Left renal cortex interstitium (tissue), 4 donors: ENCODE measurements at regions not wholly inside any gene's neighbourhood (a gene's known extent, or its start where the extent isn't known, plus 50 kb on each side); places are given as distances from the start of the nearest gene placed in this dataset.
"Not testable (repeated sequence)": the region's sequence is repeated elsewhere in the genome, so short reads cannot be mapped to it uniquely, and the experiment has no call there.

Experiments used
- DNase-seq, 4 donors: peaks; one replicate each; pipeline ENCODE4 v3.0.0-alpha.2; 2013; ENCODE audit warnings: low read depth in 4 of 4, low spot score in 2 of 4, missing footprints in 1 of 4

DNA sequence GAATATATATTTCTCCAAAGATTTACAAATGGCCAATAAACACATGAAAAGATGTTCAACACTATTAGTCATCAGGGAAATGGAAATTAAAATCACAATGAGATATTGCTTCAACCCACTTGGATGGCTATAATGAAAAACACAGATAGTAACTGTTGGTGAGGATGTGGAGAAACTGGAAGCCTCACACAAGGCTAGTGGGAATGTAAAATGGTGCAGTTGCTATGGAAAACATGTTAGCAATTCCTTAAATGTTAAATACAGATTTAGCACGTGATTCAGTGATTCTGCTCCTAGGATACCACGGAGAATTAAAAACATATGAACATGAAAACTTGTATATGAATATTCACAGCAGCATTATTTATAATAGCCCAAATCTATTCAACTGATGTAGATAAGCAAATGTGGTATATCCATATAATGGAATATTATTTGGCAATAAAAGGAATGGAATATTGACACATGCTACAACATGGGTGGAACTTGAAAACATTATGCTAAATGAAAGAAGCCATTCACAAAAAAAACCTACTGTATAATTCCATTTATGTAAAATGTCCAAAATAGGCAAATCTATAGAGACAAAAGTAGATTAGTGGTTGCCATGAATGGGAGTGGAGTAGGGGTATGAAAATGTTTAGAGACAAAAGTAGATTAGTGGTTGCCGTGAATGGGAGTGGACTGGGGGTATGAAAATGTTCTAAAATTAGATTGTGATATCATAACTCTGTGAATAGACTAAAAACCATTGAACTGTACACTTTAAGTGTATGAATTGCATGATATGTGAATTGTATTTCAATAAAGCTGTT lies 227.1 kb upstream of the DDHD1 start:
- no peak for DNase-seq

DNA sequence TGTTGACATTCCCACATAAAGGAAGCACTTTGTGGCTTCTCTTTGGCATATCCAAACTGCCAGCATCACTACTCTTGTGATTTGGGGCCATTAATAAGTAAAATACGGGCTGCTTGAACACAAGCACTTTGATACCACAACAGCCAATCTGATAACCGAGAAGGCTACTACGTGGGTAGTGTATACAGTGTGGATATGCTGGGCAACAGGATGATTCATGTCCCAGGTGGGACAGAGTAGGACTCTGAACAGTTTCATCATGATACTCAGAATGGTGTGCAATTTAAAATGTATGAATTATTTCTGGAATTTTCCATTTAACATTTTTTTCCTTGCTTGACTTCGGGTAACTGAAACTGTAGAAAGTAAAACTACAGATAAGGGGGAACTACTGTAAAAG lies 225.0 kb upstream of the DDHD1 start:
- DNase-seq: no peak

DNA sequence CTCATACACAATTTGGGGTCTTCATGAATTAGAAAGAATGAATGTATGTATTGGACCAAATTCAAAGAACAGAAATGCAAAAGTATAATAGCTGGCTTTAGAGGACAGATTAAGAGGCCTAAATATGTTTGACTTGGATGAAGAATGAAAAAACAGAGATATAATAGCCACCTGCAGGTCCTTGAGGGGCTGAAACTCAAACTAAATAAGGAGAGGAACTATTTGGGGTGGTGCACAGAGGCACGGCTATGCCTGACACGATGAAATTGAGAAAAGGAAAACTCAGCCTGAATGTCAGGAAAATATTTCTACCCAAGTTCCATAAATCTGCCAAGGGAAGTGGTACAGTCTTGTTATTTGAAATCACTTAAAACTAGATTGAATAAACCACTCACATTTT lies 222.9 kb upstream of the DDHD1 start:
- DNase-seq: no peak

DNA sequence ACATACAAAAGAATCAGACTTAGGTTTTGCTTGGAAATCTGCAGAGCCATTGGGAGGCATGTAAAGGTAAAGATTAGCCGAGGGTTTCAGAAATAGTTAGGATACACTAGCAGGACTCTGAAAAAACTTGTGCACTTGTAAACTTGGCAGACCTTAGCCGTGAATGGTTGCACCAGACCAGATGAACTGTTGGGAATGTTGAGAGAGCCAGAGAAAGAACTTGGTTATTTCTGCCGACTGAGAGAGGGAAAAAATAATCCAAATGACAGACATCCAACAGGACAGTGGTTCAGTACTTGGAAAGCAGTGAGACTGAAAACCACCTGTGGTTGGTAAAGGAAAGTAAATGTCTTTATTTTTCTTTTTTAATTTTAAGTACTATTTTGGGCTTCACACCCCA lies 222.5 kb upstream of the DDHD1 start:
- DNase-seq: no peak

DNA sequence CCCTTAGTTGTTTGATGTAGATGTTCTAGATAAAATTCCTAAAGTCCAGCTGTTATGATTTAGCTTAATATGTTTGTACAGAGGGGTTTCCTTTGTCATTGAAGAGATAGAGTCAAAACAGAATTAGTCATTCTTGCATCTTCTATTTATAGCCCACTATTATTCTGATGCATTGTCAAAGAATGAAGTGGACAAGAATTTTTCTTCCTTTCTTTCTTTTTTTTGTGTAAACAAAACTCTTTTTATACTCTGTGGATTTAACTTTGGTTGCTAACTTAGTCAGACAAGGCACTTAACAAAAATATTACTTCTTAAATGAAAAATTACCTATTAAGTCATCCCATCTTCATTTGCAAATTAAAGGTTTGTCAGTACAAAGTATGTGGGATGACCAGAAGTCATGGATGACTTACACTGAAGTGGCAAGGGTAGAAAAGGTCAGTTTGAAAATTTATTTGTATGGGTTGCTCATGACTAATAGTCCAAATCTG lies 215.6 kb upstream of the DDHD1 start:
- DNase-seq: no peak

DNA sequence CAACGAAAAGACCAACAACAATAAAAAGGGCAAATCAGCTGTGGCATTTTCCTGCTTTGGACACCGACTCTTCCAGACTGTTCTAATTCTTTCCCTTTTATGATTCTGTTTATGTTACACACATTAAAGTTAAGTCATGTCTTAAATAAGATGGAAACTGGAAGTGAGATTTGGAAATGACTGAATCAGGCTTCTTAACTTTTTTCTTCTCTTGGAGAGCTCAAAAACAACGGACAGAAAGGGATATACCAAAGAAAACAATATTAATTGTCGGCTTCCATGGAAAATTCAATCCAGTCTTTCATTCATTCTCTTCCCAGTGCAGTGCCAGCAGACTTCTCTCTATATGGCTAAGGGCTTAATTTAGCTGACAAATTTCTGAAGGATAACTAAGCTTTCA lies 214.9 kb upstream of the DDHD1 start:
- DNase-seq: no peak

DNA sequence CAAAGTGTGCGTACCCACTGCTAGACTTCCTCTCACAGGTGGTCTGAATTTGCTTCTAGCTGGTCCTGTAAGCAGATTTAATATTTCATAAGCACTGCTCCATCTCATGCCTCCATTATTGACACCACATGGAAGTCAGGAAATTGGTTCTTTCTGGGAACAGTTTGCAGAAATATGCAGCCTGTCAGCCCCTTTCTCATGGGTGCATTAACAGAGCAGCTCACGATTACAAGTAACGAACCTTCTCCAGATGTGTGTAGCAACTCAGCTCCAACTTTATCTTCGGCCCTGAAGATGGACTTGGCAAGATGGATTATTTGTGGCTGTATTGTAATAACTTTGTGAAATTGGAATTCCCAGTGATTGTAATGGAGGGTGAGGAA lies 214.5 kb upstream of the DDHD1 start:
- no peak for DNase-seq

DNA sequence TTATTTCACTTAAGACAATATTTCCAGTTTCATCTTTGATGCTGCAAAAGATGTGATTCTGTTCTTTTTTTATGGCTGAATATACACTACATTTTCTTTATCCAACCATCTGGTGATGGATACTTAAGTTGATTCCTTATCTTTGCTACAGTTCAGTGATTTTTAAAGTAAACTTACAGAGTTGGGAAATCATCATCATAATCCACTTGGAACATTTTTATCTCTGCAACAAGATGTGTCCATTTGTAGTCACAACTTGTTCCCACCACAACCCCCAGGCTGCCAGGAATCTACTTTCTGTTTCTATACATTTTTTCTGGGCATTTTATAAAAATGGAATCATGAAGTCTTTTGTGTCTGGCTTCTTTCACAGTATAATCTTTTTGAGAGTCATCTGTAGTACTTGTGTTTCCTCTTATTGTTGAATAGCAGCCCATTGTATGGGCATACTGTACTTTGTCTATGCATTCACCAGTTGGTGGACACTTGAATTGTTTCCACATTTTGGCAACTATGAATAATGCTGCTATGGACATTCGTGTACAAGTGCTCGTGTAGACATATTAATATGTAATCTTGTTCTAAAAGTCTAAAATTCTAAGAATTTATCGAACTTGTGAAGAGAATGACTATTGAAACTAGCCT lies 212.5 kb upstream of the DDHD1 start:
- DNase-seq: no peak

DNA sequence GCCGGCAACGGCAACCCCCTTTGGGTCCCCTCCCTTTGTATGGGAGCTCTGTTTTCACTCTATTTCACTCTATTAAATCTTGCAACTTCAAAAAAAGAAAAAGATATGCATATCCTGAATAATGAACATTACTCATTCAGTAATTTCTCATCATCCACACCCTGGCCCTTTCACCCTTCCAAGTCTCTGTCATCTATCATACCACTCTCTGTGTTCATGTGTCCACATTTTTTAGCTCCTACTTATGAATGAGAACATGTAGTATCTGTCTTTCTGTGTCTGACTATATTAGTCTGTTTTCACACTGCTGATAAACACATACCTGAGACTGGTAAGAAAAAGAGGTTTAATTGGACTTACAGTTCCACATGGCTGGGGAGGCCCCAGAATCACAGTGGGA lies 209.8 kb upstream of the DDHD1 start:
- DNase-seq: not testable (repeated sequence)

DNA sequence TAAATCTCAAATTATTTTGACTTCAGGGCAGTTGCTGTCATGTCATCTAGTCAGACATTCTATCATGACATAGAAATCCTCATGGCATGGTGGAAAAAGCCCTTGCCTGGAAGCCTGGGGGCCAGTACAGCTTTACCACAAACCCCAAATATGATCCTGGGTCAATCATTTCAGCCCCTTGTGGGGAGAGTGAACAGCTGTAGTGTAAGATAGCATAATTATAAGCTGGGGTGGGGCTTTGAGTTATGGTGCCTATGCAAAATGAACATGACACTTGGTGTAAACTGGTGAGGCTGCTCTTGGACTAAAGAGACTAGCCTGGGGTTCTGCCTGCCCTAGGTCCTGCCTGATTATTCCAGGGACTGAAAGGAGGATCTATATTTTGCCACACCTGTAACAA lies 207.7 kb upstream of the DDHD1 start:
- no peak for DNase-seq

DNA sequence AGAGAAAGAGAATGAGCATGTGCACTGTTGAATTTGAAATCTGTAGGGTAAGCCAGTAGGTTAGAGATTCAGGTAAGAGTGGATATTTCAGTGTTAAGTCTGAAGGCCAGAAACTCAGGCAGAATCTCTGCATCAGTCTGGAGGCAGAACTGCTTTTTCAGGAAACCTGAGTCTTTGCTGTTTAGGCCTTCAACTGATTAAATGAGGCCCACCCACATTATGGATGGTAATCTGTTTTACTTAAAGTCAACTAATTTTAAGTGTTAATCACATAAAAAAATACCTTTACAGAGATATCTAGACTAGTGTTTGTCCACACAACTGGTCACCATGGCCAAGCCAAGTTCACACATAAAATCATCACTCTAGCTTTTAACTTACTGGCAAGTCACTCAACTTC lies 205.0 kb upstream of the DDHD1 start:
- DNase-seq: no peak

DNA sequence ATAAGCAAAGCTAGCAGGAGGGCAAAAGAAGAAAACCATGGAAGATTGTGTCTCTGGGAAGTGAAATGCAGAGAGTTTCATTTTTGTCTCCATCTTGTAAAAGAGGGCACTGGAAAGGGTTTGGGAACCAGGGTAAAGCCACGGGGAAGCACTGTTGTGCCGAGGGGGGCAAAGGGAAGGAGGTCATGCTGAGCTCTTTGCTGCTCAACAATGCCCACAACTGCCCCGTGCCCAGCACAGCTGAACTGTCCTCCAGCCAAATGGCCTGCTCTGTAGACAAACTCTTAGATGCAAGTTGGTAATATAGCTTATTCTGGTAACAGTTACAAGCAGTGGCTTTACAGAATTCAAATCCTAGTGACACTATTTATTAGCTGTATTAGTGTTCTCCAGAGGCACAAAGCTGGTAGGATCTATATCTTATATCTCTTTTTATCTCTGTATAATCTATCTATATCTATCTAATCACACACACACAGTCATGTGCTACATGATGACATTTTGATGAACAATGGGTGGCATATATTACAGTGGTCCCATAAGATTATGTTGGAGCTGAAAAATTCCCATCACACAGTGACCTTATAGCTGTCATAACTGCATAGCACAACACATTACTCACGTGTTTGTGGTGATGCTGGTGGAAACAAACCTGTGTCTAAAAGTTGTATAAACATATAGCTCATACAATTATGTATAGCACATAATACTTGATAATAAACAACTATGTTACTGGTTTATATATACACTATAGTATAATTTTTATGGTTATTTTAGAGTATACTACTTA lies 203.4 kb upstream of the DDHD1 start:
- no peak for DNase-seq

DNA sequence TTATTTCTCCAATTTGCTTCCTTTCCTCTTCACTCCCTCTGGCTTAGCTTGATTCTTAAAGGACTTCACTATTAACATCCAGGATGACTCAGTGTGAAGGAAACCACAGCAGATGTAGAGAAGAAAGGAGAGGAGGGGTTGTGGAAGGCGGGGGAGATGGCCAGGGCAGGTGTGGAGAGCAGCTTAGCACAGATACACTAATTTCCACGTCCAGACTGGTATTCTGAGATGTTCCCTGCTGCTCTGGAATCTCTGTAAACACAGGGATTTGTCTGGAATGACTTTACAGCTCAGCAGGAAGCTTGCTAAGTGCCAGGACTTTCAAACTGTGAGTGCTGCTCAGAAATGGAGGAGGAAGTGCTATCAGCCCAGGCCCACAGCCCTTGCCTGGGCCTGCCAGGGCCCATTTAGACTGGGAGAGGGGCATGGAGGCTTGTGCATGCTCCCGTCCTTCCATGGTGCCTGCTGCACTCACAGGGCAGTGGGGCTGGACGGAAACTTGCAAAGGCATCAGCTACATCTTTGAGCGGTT lies 202.5 kb upstream of the DDHD1 start:
- DNase-seq: no peak

DNA sequence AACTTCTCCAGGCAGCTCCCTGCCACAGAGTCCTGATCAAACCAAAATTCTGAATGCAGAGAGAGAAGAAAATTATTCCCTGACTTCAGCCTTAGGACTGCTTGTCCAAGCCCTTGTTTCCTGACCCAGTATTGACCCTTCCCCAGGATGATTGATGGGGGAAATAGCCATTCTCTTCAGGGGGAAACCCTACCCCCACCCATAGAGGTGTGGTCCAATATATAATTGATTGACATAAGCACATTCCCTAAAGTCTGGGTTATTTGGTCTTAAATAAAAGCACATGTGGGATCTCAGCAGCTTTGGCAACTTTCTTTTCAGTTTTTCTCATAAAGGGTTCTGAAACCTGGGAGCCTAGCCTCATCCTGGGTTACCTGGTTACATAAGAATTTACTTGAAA lies 201.2 kb upstream of the DDHD1 start:
- DNase-seq: no peak

DNA sequence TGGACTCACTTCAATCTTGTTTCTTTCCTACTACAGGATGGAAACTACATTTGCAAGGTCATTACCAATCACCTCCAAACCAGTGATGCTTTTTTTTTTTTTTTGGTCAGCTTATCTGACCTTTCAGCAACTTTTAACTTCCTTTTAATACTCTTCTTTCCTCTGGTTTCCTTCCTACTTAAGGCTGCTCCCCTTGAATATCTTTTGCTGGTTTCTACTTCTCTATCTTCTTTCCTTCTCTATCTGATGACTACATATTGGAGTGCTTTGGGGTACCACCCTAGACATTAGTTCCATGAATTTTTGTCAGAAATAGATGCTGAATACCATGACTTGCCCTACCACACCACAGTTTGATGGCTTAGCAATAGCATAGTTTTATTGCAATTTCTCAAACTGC lies 197.7 kb upstream of the DDHD1 start:
- DNase-seq: no peak

DNA sequence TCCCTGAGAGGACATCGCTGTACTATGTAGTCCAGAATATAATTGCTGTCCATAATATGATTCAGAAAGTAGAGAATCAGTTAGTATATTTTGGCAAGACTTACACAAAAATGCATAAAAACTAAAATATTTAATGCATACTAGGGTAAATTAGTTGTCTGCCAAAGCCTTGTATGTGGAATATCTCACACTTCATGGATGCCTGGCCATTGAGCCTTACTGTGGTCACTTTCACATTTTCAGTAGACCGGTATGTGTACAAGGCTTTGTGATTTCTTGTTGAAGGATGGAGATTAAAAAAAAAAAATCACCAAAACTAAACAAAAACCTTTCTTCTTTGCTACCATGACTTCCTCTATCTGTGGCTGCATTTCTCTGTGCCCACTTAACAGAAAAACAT lies 197.3 kb upstream of the DDHD1 start:
- no peak for DNase-seq

DNA sequence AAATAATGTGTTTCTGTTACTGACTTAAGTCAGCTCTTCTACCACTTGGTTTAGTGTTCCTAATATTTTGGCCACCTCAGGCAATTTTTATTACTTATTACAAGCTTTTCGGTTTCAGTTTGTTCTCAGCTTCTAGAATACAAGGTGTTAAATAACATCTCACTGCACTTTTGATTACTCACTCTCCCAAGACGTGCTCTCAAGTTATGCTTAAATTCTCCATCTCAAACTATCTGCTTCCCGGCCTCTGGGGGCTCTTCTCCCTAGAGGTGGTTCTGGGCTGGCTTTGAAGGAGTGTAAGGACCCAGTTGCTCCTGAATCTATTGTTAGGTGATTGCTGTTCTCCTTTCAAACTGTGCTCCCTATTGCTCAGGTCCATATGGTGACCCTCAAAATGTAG lies 193.9 kb upstream of the DDHD1 start:
- DNase-seq: no peak

DNA sequence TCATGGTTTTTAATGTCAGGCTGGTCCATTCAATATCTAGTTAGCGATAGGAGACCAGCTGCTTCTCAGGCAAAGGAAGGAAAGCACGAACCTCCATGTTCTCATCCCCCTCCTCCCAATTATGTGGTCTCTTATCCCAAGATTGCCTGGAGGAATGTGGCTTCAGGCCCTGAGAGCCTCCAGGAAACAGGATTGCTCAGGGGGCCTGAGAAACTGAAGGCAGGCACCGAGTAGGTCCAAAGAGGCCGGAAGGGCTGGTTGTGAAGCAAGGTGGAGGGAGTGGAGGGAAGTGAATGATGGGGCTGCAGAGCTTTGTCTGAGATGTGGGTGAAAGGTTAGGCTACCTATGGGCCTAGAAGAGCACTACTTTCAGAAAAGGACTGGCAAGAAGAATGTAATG lies 188.2 kb upstream of the DDHD1 start:
- no peak for DNase-seq

DNA sequence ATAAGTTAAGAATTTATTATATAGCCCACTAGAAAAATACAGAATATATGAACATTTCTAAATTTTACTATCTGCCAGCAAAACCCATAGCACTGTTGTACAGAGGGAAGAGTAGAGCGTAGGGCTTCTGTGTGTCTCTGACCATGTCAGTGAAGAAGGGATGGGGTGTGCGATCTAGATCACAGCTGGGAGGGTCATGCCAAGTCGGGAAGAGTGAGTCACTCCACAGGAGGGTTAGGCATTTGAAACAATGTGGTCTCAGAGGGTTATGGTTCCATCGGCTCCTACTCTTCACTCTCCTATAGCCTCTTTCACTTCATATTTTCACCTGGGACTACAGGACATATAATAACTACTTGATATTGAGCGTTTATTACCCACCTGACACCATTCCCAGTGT lies 185.1 kb upstream of the DDHD1 start:
- no peak for DNase-seq

DNA sequence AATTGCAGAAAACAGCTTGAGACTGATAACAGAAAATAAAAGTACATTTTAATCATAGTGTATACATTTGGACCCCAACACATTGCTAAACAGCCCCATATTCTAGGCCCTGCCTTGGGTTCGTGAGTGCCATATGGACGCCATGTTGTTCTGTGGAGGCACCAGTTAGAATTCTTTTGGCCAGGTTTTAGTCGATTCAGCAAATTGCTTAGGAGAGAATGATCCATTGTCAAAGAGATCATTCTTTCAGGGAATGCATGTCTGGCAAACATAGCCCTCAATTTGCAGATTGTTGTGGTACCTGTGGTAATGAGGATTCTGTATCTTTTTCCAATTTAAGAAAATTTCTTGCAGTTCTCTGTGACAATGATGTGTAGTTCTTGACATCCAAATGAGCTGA lies 183.6 kb upstream of the DDHD1 start:
- no peak for DNase-seq

DNA sequence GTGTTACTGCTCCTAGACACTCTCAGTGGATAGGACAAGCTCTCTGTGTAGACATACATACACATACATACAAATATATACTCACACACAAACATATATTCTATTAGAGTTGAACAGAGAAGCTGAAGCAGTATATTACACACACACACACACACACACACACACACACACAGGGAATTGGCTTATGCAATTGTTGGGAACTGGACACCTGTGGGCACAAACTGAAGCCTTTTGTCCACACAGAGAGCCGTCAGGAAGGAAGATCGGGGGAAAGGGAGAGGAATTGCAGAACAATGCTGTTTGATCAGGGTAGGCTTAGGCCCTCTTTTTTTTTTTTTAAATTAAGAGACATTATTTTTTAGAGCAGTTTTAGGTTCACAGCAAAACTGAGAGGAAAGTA lies 180.7 kb upstream of the DDHD1 start:
- no peak for DNase-seq
